Mesothelial cell of epicardium (in vitro differentiated cells): ENCODE measurements at regions not wholly inside any gene's neighbourhood (a gene's known extent, or its start where the extent isn't known, plus 50 kb on each side); places are given as distances from the start of the nearest gene placed in this dataset.

Experiments
- DNase-seq, 2 experiments: peaks; one replicate each; pipeline ENCODE4 v3.0.0; 2021; ENCODE audit warnings: low spot score in 2 of 2; ENCODE audit not compliant: unreplicated experiment in 2 of 2
- H3K27ac Mint-ChIP-seq: 2 replicates; pipeline ENCODE4 v1.8.0; 2021; ENCODE audit warnings: mixed read lengths
- H3K27me3 Mint-ChIP-seq: 2 replicates; pipeline ENCODE4 v1.8.0; 2021; ENCODE audit warnings: low read depth, mixed read lengths
- H3K36me3 Mint-ChIP-seq: 2 replicates; pipeline ENCODE4 v1.8.0; 2021; ENCODE audit warnings: mixed read lengths
- H3K4me1 Mint-ChIP-seq: 2 replicates; pipeline ENCODE4 v1.8.0; 2021; ENCODE audit warnings: mixed read lengths
- H3K4me3 Mint-ChIP-seq: 2 replicates; pipeline ENCODE4 v1.8.0; 2021; ENCODE audit warnings: mild to moderate bottlenecking, moderate library complexity, mixed read lengths
- H3K9me3 Mint-ChIP-seq: 2 replicates; pipeline ENCODE4 v1.8.0; 2021; ENCODE audit warnings: mixed read lengths
- CTCF ChIP-seq: fragments of 200-600 bp; sonication (generic); IDR thresholded peaks from one replicate; pipeline ENCODE4 v1.5.0; 2021; ENCODE audit warnings: antibody characterized with exemption; ENCODE audit not compliant: unreplicated experiment

GRCh38 chr12:94730847-94731246 is 80.5 kb upstream of the TMCC3 start:
- Mint-ChIP-seq H3K4me1 (peaks cover 4% of the 10 kb centered on the region), H3K27me3 (peaks cover 1% of the 10 kb centered on the region), H3K36me3 (peaks cover 2% of the 10 kb centered on the region), H3K4me3 (no peak overlapping the region), H3K9me3 (peaks cover 10% of the 10 kb centered on the region), H3K27ac (no peak overlapping the region)
- no peak for DNase-seq
- TF ChIP-seq CTCF: no peak

GRCh38 chr12:94726236-94726835 is 76.0 kb upstream of the TMCC3 start:
- Mint-ChIP-seq H3K36me3 (peaks cover 2% of the 10 kb centered on the region), H3K27ac (no peak overlapping the region), H3K27me3 (no peaks in the 10 kb centered on the region), H3K9me3 (peaks cover 10% of the 10 kb centered on the region), H3K4me1 (no peaks in the 10 kb centered on the region), H3K4me3 (no peak overlapping the region)
- DNase-seq: no peak
- TF ChIP-seq CTCF: no peak

GRCh38 chr12:94725375-94726168 is 75.2 kb upstream of the TMCC3 start:
- no peak overlapping the region for H3K4me3 Mint-ChIP-seq
- peaks cover 2% of the 10 kb centered on the region for H3K36me3 Mint-ChIP-seq
- no peaks in the 10 kb centered on the region for H3K4me1 Mint-ChIP-seq
- TF ChIP-seq CTCF: no peak
- DNase-seq: no peak
- no peaks in the 10 kb centered on the region for H3K27me3 Mint-ChIP-seq
- H3K27ac Mint-ChIP-seq: no peak overlapping the region
- H3K9me3 Mint-ChIP-seq: peaks cover 10% of the 10 kb centered on the region

GRCh38 chr12:94722664-94723063 is 72.3 kb upstream of the TMCC3 start:
- Mint-ChIP-seq H3K9me3 (peaks cover 5% of the 10 kb centered on the region), H3K36me3 (no peaks in the 10 kb centered on the region), H3K27ac (no peak overlapping the region), H3K27me3 (no peaks in the 10 kb centered on the region), H3K4me3 (no peak overlapping the region), H3K4me1 (no peaks in the 10 kb centered on the region)
- TF ChIP-seq CTCF: no peak
- no peak for DNase-seq

GRCh38 chr12:94721173-94721572 is 70.8 kb upstream of the TMCC3 start:
- TF ChIP-seq CTCF: no peak
- Mint-ChIP-seq H3K4me1 (peaks cover 6% of the 10 kb centered on the region), H3K36me3 (no peaks in the 10 kb centered on the region), H3K27me3 (no peaks in the 10 kb centered on the region), H3K9me3 (no peaks in the 10 kb centered on the region), H3K27ac (no peak overlapping the region), H3K4me3 (no peak overlapping the region)
- no peak for DNase-seq
